Small intestine (tissue), 7 donors: ENCODE measurements at regions not wholly inside any gene's neighbourhood (a gene's known extent, or its start where the extent isn't known, plus 50 kb on each side); places are given as distances from the start of the nearest gene placed in this dataset.

Source experiments
- DNase-seq, 2 donors: peaks; one replicate each; pipeline versions ENCODE4 v3.0.0 to v3.0.0-alpha.2; 2013
- FAIRE-seq: peaks from 2 replicates; lab custom pipeline; 2012; peaks lifted over from hg19 to GRCh38; lab: Jason Lieb, UNC
- H3K27ac ChIP-seq, 3 donors: one replicate each; pipeline ENCODE4 v1.5.1; 2013; ENCODE audit warnings: low read length in 2 of 3, mild to moderate bottlenecking in 2 of 3, control low read depth in 1 of 3, inconsistent platforms in 1 of 3, low read depth in 1 of 3, moderate library complexity in 1 of 3
- H3K27me3 ChIP-seq, 3 donors: one replicate each; pipeline ENCODE4 v1.6.1; 2013; ENCODE audit warnings: low read length in 3 of 3, inconsistent platforms in 1 of 3; ENCODE audit not compliant: control insufficient read depth in 3 of 3, insufficient read depth in 3 of 3
- H3K36me3 ChIP-seq, 3 donors: one replicate each; pipeline ENCODE4 v1.6.1; 2013; ENCODE audit warnings: low read length in 3 of 3, inconsistent platforms in 1 of 3, low read depth in 1 of 3, mild to moderate bottlenecking in 1 of 3, moderate library complexity in 1 of 3; ENCODE audit not compliant: control insufficient read depth in 3 of 3, insufficient read depth in 2 of 3
- H3K4me1 ChIP-seq, 3 donors: one replicate each; pipeline ENCODE4 v1.6.1; 2013; ENCODE audit warnings: low read length in 2 of 3, inconsistent platforms in 1 of 3, low read depth in 1 of 3, mild to moderate bottlenecking in 1 of 3, moderate library complexity in 1 of 3; ENCODE audit not compliant: control insufficient read depth in 3 of 3, insufficient read depth in 2 of 3
- H3K4me3 ChIP-seq, 3 donors: one replicate each; pipeline ENCODE4 v1.5.1; 2013; ENCODE audit warnings: low read length in 3 of 3, control low read depth in 1 of 3, inconsistent platforms in 1 of 3, low read depth in 1 of 3, mild to moderate bottlenecking in 1 of 3, moderate library complexity in 1 of 3
- H3K9me3 ChIP-seq, 2 donors: one replicate each; pipeline ENCODE4 v1.6.1; 2013; ENCODE audit warnings: low read depth in 1 of 2, low read length in 1 of 2; ENCODE audit not compliant: control insufficient read depth in 2 of 2, insufficient read depth in 1 of 2
- WGBS, 3 donors: extraction: QIAGEN DNeasy Blood & Tissue Kit; methylation state at CpG; one replicate each; pipeline ENCODE4 v1.1.7; 2013; 5-methylcytosine and 5-hydroxymethylcytosine counted together
- donor health status: healthy with polysubstance abuse.
- donor health status: control.
- donor health status: control.
- donor health status: Bipolar disorder and iron deficiency.
- donor health status: healthy.

- FAIRE-seq (no peak), DNase-seq (no peak)
- H3K4me3 ChIP-seq: no peak overlapping the region
- no peaks in the 10 kb centered on the region for H3K27me3 ChIP-seq
- H3K9me3 ChIP-seq: no peaks in the 10 kb centered on the region
- WGBS, 3 donors: 84 to 91% (median 88%) methylated on average over 16 of the region's 16 CpGs
- no peaks in the 10 kb centered on the region for H3K36me3 ChIP-seq
- no peak overlapping the region for H3K27ac ChIP-seq
- no peaks in the 10 kb centered on the region for H3K4me1 ChIP-seq
Observed at GRCh38 chr10:129277841-129278240, 189.2 kb upstream of the MGMT start.

GRCh38 chr10:129278686-129279085, 188.4 kb upstream of the MGMT start:
- no peak overlapping the region for H3K4me3 ChIP-seq
- DNase-seq (no peak), FAIRE-seq (no peak)
- H3K36me3 ChIP-seq: no peaks in the 10 kb centered on the region
- WGBS, 3 donors: 67 to 76% (median 70%) methylated on average over 3 of the region's 3 CpGs
- H3K27me3 ChIP-seq: no peaks in the 10 kb centered on the region
- H3K4me1 ChIP-seq: no peaks in the 10 kb centered on the region
- no peaks in the 10 kb centered on the region for H3K9me3 ChIP-seq
- no peak overlapping the region for H3K27ac ChIP-seq

GRCh38 chr10:129279446-129280154, 187.4 kb upstream of the MGMT start:
- 67 to 86% (median 80%) methylated on average over 11 of the region's 11 CpGs for WGBS, 3 donors
- FAIRE-seq (no peak), DNase-seq (no peak)
- Histone ChIP-seq H3K4me3 (no peak overlapping the region), H3K4me1 (no peaks in the 10 kb centered on the region), H3K36me3 (no peaks in the 10 kb centered on the region), H3K9me3 (no peaks in the 10 kb centered on the region), H3K27ac (no peak overlapping the region), H3K27me3 (no peaks in the 10 kb centered on the region)

GRCh38 chr10:129280155-129280502, 186.9 kb upstream of the MGMT start:
- Histone ChIP-seq H3K4me3 (no peak overlapping the region), H3K27me3 (no peaks in the 10 kb centered on the region), H3K27ac (no peak overlapping the region), H3K36me3 (no peaks in the 10 kb centered on the region), H3K9me3 (no peaks in the 10 kb centered on the region), H3K4me1 (no peaks in the 10 kb centered on the region)
- DNase-seq: no peak
- FAIRE-seq: no peak
- 68 to 94% (median 91%) methylated on average over 1 of the region's 1 CpG for WGBS, 3 donors

- Histone ChIP-seq H3K27me3 (peaks cover 0 to 2% (median 0%) of the 10 kb centered on the region in 3 donors), H3K9me3 (no peaks in the 10 kb centered on the region), H3K27ac (no peak overlapping the region), H3K36me3 (no peaks in the 10 kb centered on the region), H3K4me3 (no peak overlapping the region), H3K4me1 (no peaks in the 10 kb centered on the region)
- DNase-seq (no peak), FAIRE-seq (no peak)
- WGBS, 3 donors: 55 to 65% (median 63%) methylated on average over 3 of the region's 3 CpGs
Observed at GRCh38 chr10:129280908-129281586, 186.0 kb upstream of the MGMT start.

- peaks cover 0 to 2% (median 0%) of the 10 kb centered on the region in 3 donors for H3K27me3 ChIP-seq
- H3K4me1 ChIP-seq: no peaks in the 10 kb centered on the region
- FAIRE-seq (no peak), DNase-seq (no peak)
- H3K27ac ChIP-seq: no peak overlapping the region
- H3K4me3 ChIP-seq: no peak overlapping the region
- H3K9me3 ChIP-seq: no peaks in the 10 kb centered on the region
- 85 to 93% (median 91%) methylated on average over 5 of the region's 5 CpGs for WGBS, 3 donors
- no peaks in the 10 kb centered on the region for H3K36me3 ChIP-seq
Observed at GRCh38 chr10:129285459-129285858, 181.6 kb upstream of the MGMT start.

- no peak for FAIRE-seq
- peaks cover 0 to 2% (median 0%) of the 10 kb centered on the region in 3 donors for H3K27me3 ChIP-seq
- no peaks in the 10 kb centered on the region for H3K4me1 ChIP-seq
- WGBS, 3 donors: 65 to 69% (median 66%) methylated on average over 6 of the region's 6 CpGs
- no peak for DNase-seq
- no peaks in the 10 kb centered on the region for H3K36me3 ChIP-seq
- no peak overlapping the region for H3K27ac ChIP-seq
- no peak overlapping the region for H3K4me3 ChIP-seq
- no peaks in the 10 kb centered on the region for H3K9me3 ChIP-seq
Observed at GRCh38 chr10:129288999-129289584, 177.9 kb upstream of the MGMT start.

- Histone ChIP-seq H3K4me1 (no peaks in the 10 kb centered on the region), H3K36me3 (no peaks in the 10 kb centered on the region), H3K27me3 (no peaks in the 10 kb centered on the region), H3K9me3 (no peaks in the 10 kb centered on the region), H3K27ac (no peak overlapping the region), H3K4me3 (no peak overlapping the region)
- 72 to 88% (median 86%) methylated on average over 2 of the region's 2 CpGs for WGBS, 3 donors
- no peak for DNase-seq
- FAIRE-seq: no peak
Observed at GRCh38 chr10:129293991-129294700, 172.9 kb upstream of the MGMT start.
